Endodermal cell (in vitro differentiated cells): ENCODE measurements at regions not wholly inside any gene's neighbourhood (a gene's known extent, or its start where the extent isn't known, plus 50 kb on each side); places are given as distances from the start of the nearest gene placed in this dataset.

Experiments used
- DNase-seq: peaks from one replicate; pipeline ENCODE4 v3.0.0-alpha.2; 2017
- H3K27ac ChIP-seq: 2 replicates; pipeline ENCODE4 v1.5.1; 2013; ENCODE audit warnings: mild to moderate bottlenecking, low read depth, low read length, moderate library complexity
- H3K27me3 ChIP-seq: 2 replicates; pipeline ENCODE4 v1.6.1; 2013; ENCODE audit warnings: mild to moderate bottlenecking, low read length, moderate library complexity; ENCODE audit not compliant: insufficient read depth, control insufficient read depth, poor library complexity, severe bottlenecking
- H3K36me3 ChIP-seq: 2 replicates; pipeline ENCODE4 v1.7.0; 2013; ENCODE audit warnings: mild to moderate bottlenecking, low read length, moderate library complexity; ENCODE audit not compliant: control insufficient read depth, insufficient read depth
- H3K4me1 ChIP-seq: one replicate; pipeline ENCODE4 v1.7.0; 2013; ENCODE audit warnings: low read length; ENCODE audit not compliant: control insufficient read depth, insufficient read depth
- H3K4me3 ChIP-seq: 2 replicates; pipeline ENCODE4 v1.5.1; 2013; ENCODE audit warnings: mild to moderate bottlenecking, low read length, moderate library complexity
- H3K9ac ChIP-seq: 2 replicates; pipeline ENCODE4 v1.6.1; 2013; ENCODE audit warnings: mild to moderate bottlenecking, low read length, moderate library complexity; ENCODE audit not compliant: poor library complexity, severe bottlenecking; ENCODE audit errors: extremely low read depth
- H3K9me3 ChIP-seq: 2 replicates; pipeline ENCODE4 v1.6.1; 2013; ENCODE audit warnings: mild to moderate bottlenecking, low read length, moderate library complexity; ENCODE audit not compliant: control insufficient read depth
- H3K27ac Mint-ChIP-seq: 2 replicates; pipeline ENCODE4 v1.8.0; 2020; ENCODE audit warnings: mixed read lengths
- H3K27me3 Mint-ChIP-seq: 2 replicates; pipeline ENCODE4 v1.8.0; 2021; ENCODE audit warnings: mild to moderate bottlenecking, mixed read lengths; ENCODE audit not compliant: insufficient read depth
- H3K36me3 Mint-ChIP-seq: 2 replicates; pipeline ENCODE4 v1.8.0; 2020; ENCODE audit warnings: low read depth, mixed read lengths
- H3K4me1 Mint-ChIP-seq: 2 replicates; pipeline ENCODE4 v1.8.0; 2020; ENCODE audit warnings: mixed read lengths
- H3K4me3 Mint-ChIP-seq: 2 replicates; pipeline ENCODE4 v1.8.0; 2020; ENCODE audit warnings: mild to moderate bottlenecking, moderate library complexity, mixed read lengths
- H3K9me3 Mint-ChIP-seq: 2 replicates; pipeline ENCODE4 v1.8.0; 2020; ENCODE audit warnings: mild to moderate bottlenecking, mixed read lengths
- CTCF ChIP-seq: fragments of 200-600 bp; sonication (generic); conservative IDR thresholded peaks from 2 replicates; pipeline ENCODE4 v1.5.0; 2021; ENCODE audit warnings: antibody characterized with exemption, mild to moderate bottlenecking
- WGBS, 2 experiments: methylation state at CpG; one replicate each; pipeline versions ENCODE4 v1.1.5 to v1.1.7; 2013; ENCODE audit warnings: missing lambda C conversion rate in 2 of 2, mixed read lengths in 1 of 2; ENCODE audit not compliant: insufficient coverage in 1 of 2, insufficient read length in 1 of 2; 5-methylcytosine and 5-hydroxymethylcytosine counted together

- H3K27me3 ChIP-seq: no peaks in the 10 kb centered on the region
- H3K4me1 ChIP-seq: peaks cover 5% of the 10 kb centered on the region
- no peak overlapping the region for H3K4me3 ChIP-seq
- Mint-ChIP-seq H3K27ac (no peak overlapping the region), H3K9me3 (no peaks in the 10 kb centered on the region), H3K4me3 (no peak overlapping the region), H3K27me3 (no peaks in the 10 kb centered on the region), H3K36me3 (no peaks in the 10 kb centered on the region), H3K4me1 (peaks cover 16% of the 10 kb centered on the region)
- no peaks in the 10 kb centered on the region for H3K36me3 ChIP-seq
- WGBS, 2 experiments: 83 to 90% methylated on average over 1 to 3 of the region's 4 CpGs
- no peak for DNase-seq
- no peaks in the 10 kb centered on the region for H3K9me3 ChIP-seq
- H3K9ac ChIP-seq: no peak overlapping the region
- no peak overlapping the region for H3K27ac ChIP-seq
- no peak for TF ChIP-seq CTCF
Observed at GRCh38 chr15:79724804-79725203, 172.0 kb downstream of the MTHFS start.

GRCh38 chr15:79728867-79729266 lies 167.9 kb downstream of the MTHFS start:
- H3K9me3 Mint-ChIP-seq: no peaks in the 10 kb centered on the region
- H3K27ac ChIP-seq: no peak overlapping the region
- H3K4me1 ChIP-seq: peaks cover 5% of the 10 kb centered on the region
- H3K4me3 ChIP-seq: no peak overlapping the region
- no peak overlapping the region for H3K4me3 Mint-ChIP-seq
- no peaks in the 10 kb centered on the region for H3K36me3 Mint-ChIP-seq
- WGBS, 2 experiments: 88% methylated on average over 3 of the region's 3 CpGs; no CpG with 5 or more reads in 1 of the 2 experiments
- no peaks in the 10 kb centered on the region for H3K36me3 ChIP-seq
- peaks cover 16% of the 10 kb centered on the region for H3K4me1 Mint-ChIP-seq
- DNase-seq: no peak
- H3K27ac Mint-ChIP-seq: no peak overlapping the region
- H3K9me3 ChIP-seq: peaks cover 7% of the 10 kb centered on the region
- H3K27me3 ChIP-seq: no peaks in the 10 kb centered on the region
- no peaks in the 10 kb centered on the region for H3K27me3 Mint-ChIP-seq
- no peak overlapping the region for H3K9ac ChIP-seq
- TF ChIP-seq CTCF: no peak

- Mint-ChIP-seq H3K9me3 (no peaks in the 10 kb centered on the region), H3K36me3 (no peaks in the 10 kb centered on the region), H3K4me3 (no peak overlapping the region), H3K4me1 (peaks cover 6% of the 10 kb centered on the region), H3K27me3 (no peaks in the 10 kb centered on the region), H3K27ac (no peak overlapping the region)
- no peak overlapping the region for H3K9ac ChIP-seq
- 85 to 100% methylated on average over 1 of the region's 1 CpG for WGBS, 2 experiments
- no peak overlapping the region for H3K4me3 ChIP-seq
- no peaks in the 10 kb centered on the region for H3K36me3 ChIP-seq
- no peak for TF ChIP-seq CTCF
- H3K4me1 ChIP-seq: no peaks in the 10 kb centered on the region
- DNase-seq: no peak
- no peaks in the 10 kb centered on the region for H3K27me3 ChIP-seq
- no peak overlapping the region for H3K27ac ChIP-seq
- peaks cover 5% of the 10 kb centered on the region for H3K9me3 ChIP-seq
Observed at GRCh38 chr15:79736435-79737000, 160.3 kb downstream of the MTHFS start.
